Endodermal cell (in vitro differentiated cells): ENCODE measurements at regions not wholly inside any gene's neighbourhood (a gene's known extent, or its start where the extent isn't known, plus 50 kb on each side); places are given as distances from the start of the nearest gene placed in this dataset.

Experiments
- DNase-seq: peaks from one replicate; pipeline ENCODE4 v3.0.0-alpha.2; 2017
- H3K27ac ChIP-seq: 2 replicates; pipeline ENCODE4 v1.5.1; 2013; ENCODE audit warnings: mild to moderate bottlenecking, low read depth, low read length, moderate library complexity
- H3K27me3 ChIP-seq: 2 replicates; pipeline ENCODE4 v1.6.1; 2013; ENCODE audit warnings: mild to moderate bottlenecking, low read length, moderate library complexity; ENCODE audit not compliant: insufficient read depth, control insufficient read depth, poor library complexity, severe bottlenecking
- H3K36me3 ChIP-seq: 2 replicates; pipeline ENCODE4 v1.7.0; 2013; ENCODE audit warnings: mild to moderate bottlenecking, low read length, moderate library complexity; ENCODE audit not compliant: control insufficient read depth, insufficient read depth
- H3K4me1 ChIP-seq: one replicate; pipeline ENCODE4 v1.7.0; 2013; ENCODE audit warnings: low read length; ENCODE audit not compliant: control insufficient read depth, insufficient read depth
- H3K4me3 ChIP-seq: 2 replicates; pipeline ENCODE4 v1.5.1; 2013; ENCODE audit warnings: mild to moderate bottlenecking, low read length, moderate library complexity
- H3K9ac ChIP-seq: 2 replicates; pipeline ENCODE4 v1.6.1; 2013; ENCODE audit warnings: mild to moderate bottlenecking, low read length, moderate library complexity; ENCODE audit not compliant: poor library complexity, severe bottlenecking; ENCODE audit errors: extremely low read depth
- H3K9me3 ChIP-seq: 2 replicates; pipeline ENCODE4 v1.6.1; 2013; ENCODE audit warnings: mild to moderate bottlenecking, low read length, moderate library complexity; ENCODE audit not compliant: control insufficient read depth
- H3K27ac Mint-ChIP-seq: 2 replicates; pipeline ENCODE4 v1.8.0; 2020; ENCODE audit warnings: mixed read lengths
- H3K27me3 Mint-ChIP-seq: 2 replicates; pipeline ENCODE4 v1.8.0; 2021; ENCODE audit warnings: mild to moderate bottlenecking, mixed read lengths; ENCODE audit not compliant: insufficient read depth
- H3K36me3 Mint-ChIP-seq: 2 replicates; pipeline ENCODE4 v1.8.0; 2020; ENCODE audit warnings: low read depth, mixed read lengths
- H3K4me1 Mint-ChIP-seq: 2 replicates; pipeline ENCODE4 v1.8.0; 2020; ENCODE audit warnings: mixed read lengths
- H3K4me3 Mint-ChIP-seq: 2 replicates; pipeline ENCODE4 v1.8.0; 2020; ENCODE audit warnings: mild to moderate bottlenecking, moderate library complexity, mixed read lengths
- H3K9me3 Mint-ChIP-seq: 2 replicates; pipeline ENCODE4 v1.8.0; 2020; ENCODE audit warnings: mild to moderate bottlenecking, mixed read lengths
- WGBS, 2 experiments: methylation state at CpG; one replicate each; pipeline versions ENCODE4 v1.1.5 to v1.1.7; 2013; ENCODE audit warnings: missing lambda C conversion rate in 2 of 2, mixed read lengths in 1 of 2; ENCODE audit not compliant: insufficient coverage in 1 of 2, insufficient read length in 1 of 2; 5-methylcytosine and 5-hydroxymethylcytosine counted together
- TF ChIP-seq, protein P1 (sequence below): fragments of 200-600 bp; sonication (generic); conservative IDR thresholded peaks from 2 replicates; pipeline ENCODE4 v1.5.0; 2021; ENCODE audit warnings: antibody characterized with exemption, mild to moderate bottlenecking

DNA sequence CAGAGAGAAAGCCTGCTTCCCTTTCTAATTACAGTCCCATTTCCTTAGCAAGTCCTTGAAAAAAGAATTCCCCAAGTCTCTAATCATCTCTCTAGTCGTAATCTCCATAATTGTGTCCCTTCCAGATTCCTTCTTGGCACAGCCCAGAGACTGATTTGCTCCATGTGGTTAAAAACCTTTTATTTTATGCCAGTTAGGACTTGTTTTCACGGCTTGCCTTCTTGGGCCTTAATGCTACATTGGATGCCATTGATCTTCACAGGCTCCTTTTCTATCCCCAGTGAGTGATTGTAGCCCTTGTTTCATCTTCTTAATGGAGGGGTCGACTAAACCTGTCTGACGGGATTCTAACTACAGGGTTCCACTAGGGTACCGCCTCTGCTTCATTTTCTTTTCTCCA is 650.6 kb upstream of the ARID1B start:
- Mint-ChIP-seq H3K4me1 (no peaks in the 10 kb centered on the region), H3K4me3 (no peak overlapping the region), H3K27ac (no peak overlapping the region), H3K27me3 (no peaks in the 10 kb centered on the region), H3K9me3 (no peaks in the 10 kb centered on the region), H3K36me3 (no peaks in the 10 kb centered on the region)
- Histone ChIP-seq H3K4me3 (no peak overlapping the region), H3K36me3 (no peaks in the 10 kb centered on the region), H3K27me3 (no peaks in the 10 kb centered on the region), H3K9ac (no peak overlapping the region), H3K4me1 (no peaks in the 10 kb centered on the region), H3K9me3 (no peaks in the 10 kb centered on the region), H3K27ac (no peak overlapping the region)
- DNase-seq: no peak
- TF ChIP-seq, protein P1, sequence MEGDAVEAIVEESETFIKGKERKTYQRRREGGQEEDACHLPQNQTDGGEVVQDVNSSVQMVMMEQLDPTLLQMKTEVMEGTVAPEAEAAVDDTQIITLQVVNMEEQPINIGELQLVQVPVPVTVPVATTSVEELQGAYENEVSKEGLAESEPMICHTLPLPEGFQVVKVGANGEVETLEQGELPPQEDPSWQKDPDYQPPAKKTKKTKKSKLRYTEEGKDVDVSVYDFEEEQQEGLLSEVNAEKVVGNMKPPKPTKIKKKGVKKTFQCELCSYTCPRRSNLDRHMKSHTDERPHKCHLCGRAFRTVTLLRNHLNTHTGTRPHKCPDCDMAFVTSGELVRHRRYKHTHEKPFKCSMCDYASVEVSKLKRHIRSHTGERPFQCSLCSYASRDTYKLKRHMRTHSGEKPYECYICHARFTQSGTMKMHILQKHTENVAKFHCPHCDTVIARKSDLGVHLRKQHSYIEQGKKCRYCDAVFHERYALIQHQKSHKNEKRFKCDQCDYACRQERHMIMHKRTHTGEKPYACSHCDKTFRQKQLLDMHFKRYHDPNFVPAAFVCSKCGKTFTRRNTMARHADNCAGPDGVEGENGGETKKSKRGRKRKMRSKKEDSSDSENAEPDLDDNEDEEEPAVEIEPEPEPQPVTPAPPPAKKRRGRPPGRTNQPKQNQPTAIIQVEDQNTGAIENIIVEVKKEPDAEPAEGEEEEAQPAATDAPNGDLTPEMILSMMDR: no peak
- 92 to 96% methylated on average over 2 to 5 of the region's 5 CpGs for WGBS, 2 experiments

DNA sequence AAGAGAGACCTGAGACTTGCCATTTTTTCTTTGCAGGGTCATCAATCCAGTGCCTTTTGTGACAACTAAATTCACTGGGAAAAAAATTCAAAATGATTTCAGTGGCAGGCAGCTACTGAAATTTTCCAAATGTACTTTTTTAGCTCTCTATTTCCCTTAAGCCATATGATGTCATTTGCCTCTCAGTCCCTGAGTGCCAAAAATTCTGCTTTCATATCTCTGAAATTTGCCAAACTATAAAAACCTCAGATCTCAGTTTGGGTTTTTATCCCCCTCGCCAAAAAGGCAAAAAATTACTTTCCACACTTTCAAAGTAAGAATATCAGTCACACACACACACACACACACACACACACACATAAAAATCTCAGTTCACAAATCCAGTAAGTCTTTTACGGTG is 651.3 kb upstream of the ARID1B start:
- H3K27me3 Mint-ChIP-seq: no peaks in the 10 kb centered on the region
- H3K9me3 Mint-ChIP-seq: no peaks in the 10 kb centered on the region
- no peaks in the 10 kb centered on the region for H3K27me3 ChIP-seq
- H3K4me1 Mint-ChIP-seq: no peaks in the 10 kb centered on the region
- no peaks in the 10 kb centered on the region for H3K4me1 ChIP-seq
- TF ChIP-seq, protein P1: no peak
- no peaks in the 10 kb centered on the region for H3K9me3 ChIP-seq
- H3K27ac ChIP-seq: no peak overlapping the region
- no peak overlapping the region for H3K9ac ChIP-seq
- H3K36me3 Mint-ChIP-seq: no peaks in the 10 kb centered on the region
- H3K4me3 ChIP-seq: no peak overlapping the region
- H3K4me3 Mint-ChIP-seq: no peak overlapping the region
- no peak overlapping the region for H3K27ac Mint-ChIP-seq
- 83 to 96% methylated on average over 2 of the region's 2 CpGs for WGBS, 2 experiments
- DNase-seq: no peak
- no peaks in the 10 kb centered on the region for H3K36me3 ChIP-seq

DNA sequence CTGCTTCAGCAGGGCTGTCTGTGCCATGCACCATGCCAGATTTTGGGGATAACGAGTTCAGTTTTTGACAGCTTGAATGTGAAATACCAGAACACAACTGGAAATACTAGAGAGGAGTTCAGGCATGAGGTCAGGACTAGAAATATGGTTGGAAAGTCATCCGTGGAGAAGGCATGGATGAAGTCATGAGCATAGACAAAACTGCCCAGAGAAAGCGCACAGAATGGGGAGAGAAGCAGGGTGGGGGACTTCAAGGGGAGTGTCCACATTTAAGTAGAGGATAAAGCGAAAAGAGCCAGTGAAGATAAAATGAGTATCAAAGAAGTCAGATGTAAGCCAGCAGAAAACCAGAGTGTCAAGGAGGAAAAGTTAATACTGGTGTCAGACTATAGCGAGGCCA is 653.4 kb upstream of the ARID1B start:
- Histone ChIP-seq H3K4me1 (no peaks in the 10 kb centered on the region), H3K27me3 (no peaks in the 10 kb centered on the region), H3K4me3 (no peak overlapping the region), H3K9me3 (no peaks in the 10 kb centered on the region), H3K9ac (no peak overlapping the region), H3K36me3 (no peaks in the 10 kb centered on the region), H3K27ac (no peak overlapping the region)
- TF ChIP-seq, protein P1: no peak
- H3K9me3 Mint-ChIP-seq: no peaks in the 10 kb centered on the region
- no peaks in the 10 kb centered on the region for H3K36me3 Mint-ChIP-seq
- no peaks in the 10 kb centered on the region for H3K4me1 Mint-ChIP-seq
- H3K4me3 Mint-ChIP-seq: no peak overlapping the region
- no peak overlapping the region for H3K27ac Mint-ChIP-seq
- no peaks in the 10 kb centered on the region for H3K27me3 Mint-ChIP-seq
- WGBS, 2 experiments: 89 to 96% methylated on average over 5 of the region's 5 CpGs
- no peak for DNase-seq
